ENCODE measurements at regions not wholly inside any gene's neighbourhood (a gene's known extent, or its start where the extent isn't known, plus 50 kb on each side); places are given as distances from the start of the nearest gene placed in this dataset.

GRCh38 chr17:55666806-55667205 lies 55.9 kb downstream of the TMEM100 start:
- TF ChIP-seq POLR2A (IDR thresholded peaks at IDR 0.05) (no peak), CTCF (IDR thresholded peaks at IDR 0.05) (no peak)

All from breast epithelium (tissue), 3 donors.